Keratinocyte (primary cell): ENCODE measurements at regions not wholly inside any gene's neighbourhood (a gene's known extent, or its start where the extent isn't known, plus 50 kb on each side); places are given as distances from the start of the nearest gene placed in this dataset.

Experiments used
- DNase-seq: peaks from one replicate; pipeline ENCODE4 v3.0.0-alpha.2; 2011; ENCODE audit warnings: low read depth, missing footprints, low spot score
- FAIRE-seq: peaks from 2 replicates; lab custom pipeline; 2011; peaks lifted over from hg19 to GRCh38; lab: Jason Lieb, UNC
- H2AFZ ChIP-seq: 2 replicates; pipeline ENCODE4 v1.6.0; 2012; ENCODE audit warnings: low read length, control low read depth, inconsistent platforms; ENCODE audit not compliant: control insufficient read depth
- H3K27ac ChIP-seq: 2 replicates; pipeline ENCODE4 v1.5.1; 2011; ENCODE audit warnings: low read length; ENCODE audit not compliant: control insufficient read depth, insufficient read depth
- H3K27me3 ChIP-seq: 3 replicates; pipeline ENCODE4 v1.6.0; 2011; ENCODE audit warnings: low read length; ENCODE audit not compliant: control insufficient read depth, insufficient read depth; ENCODE audit errors: extremely low read depth
- H3K36me3 ChIP-seq, 2 experiments: 2 replicates in 1 of 2; 3 replicates in 1 of 2; pipeline ENCODE4 v1.5.1; 2011; ENCODE audit warnings: low read length in 2 of 2, mild to moderate bottlenecking in 1 of 2; ENCODE audit not compliant: control insufficient read depth in 2 of 2, insufficient read depth in 2 of 2; ENCODE audit errors: extremely low read depth in 1 of 2
- H3K4me1 ChIP-seq: 3 replicates; pipeline ENCODE4 v1.5.1; 2011; ENCODE audit warnings: low read length; ENCODE audit not compliant: control insufficient read depth, insufficient read depth; ENCODE audit errors: extremely low read depth
- H3K4me2 ChIP-seq: 3 replicates; pipeline ENCODE4 v1.6.0; 2011; ENCODE audit warnings: low read depth, low read length; ENCODE audit not compliant: control insufficient read depth, insufficient read depth; ENCODE audit errors: extremely low read depth
- H3K4me3 ChIP-seq, 3 experiments: fragments of 200-600 bp in 1 of 3; sonication (generic) in 1 of 3; 2 replicates in 2 of 3; 3 replicates in 1 of 3; pipeline ENCODE4 v1.5.1; 2011 to 2016; ENCODE audit warnings: low read length in 3 of 3, mild to moderate bottlenecking in 3 of 3, control low read depth in 2 of 3, inconsistent platforms in 1 of 3, low read depth in 1 of 3, mixed read lengths in 1 of 3, mixed run types in 1 of 3, moderate library complexity in 1 of 3; ENCODE audit not compliant: control insufficient read depth in 2 of 3, insufficient read depth in 2 of 3; ENCODE audit errors: extremely low read depth in 1 of 3
- H3K79me2 ChIP-seq: 2 replicates; pipeline ENCODE4 v1.6.0; 2012; ENCODE audit warnings: low read length; ENCODE audit not compliant: control insufficient read depth, insufficient read depth
- H3K9ac ChIP-seq: 3 replicates; pipeline ENCODE4 v1.6.0; 2011; ENCODE audit warnings: low read length; ENCODE audit not compliant: control insufficient read depth, insufficient read depth; ENCODE audit errors: extremely low read depth
- H3K9me1 ChIP-seq: 3 replicates; pipeline ENCODE4 v1.6.0; 2011; ENCODE audit warnings: low read length; ENCODE audit not compliant: control insufficient read depth, insufficient read depth; ENCODE audit errors: extremely low read depth
- H3K9me3 ChIP-seq: 2 replicates; pipeline ENCODE4 v1.5.1; 2012; ENCODE audit warnings: low read depth, low read length; ENCODE audit not compliant: control insufficient read depth
- H4K20me1 ChIP-seq: 3 replicates; pipeline ENCODE4 v1.6.0; 2011; ENCODE audit warnings: low read length; ENCODE audit not compliant: control insufficient read depth, insufficient read depth; ENCODE audit errors: extremely low read depth
- CTCF ChIP-seq, 3 experiments: IDR thresholded peaks in 1 of 3; conservative IDR thresholded peaks in 1 of 3; optimal IDR thresholded peaks in 1 of 3; 2 replicates in 2 of 3; 3 replicates in 1 of 3; pipeline versions ENCODE3 to v1.5.1; 2011; ENCODE audit warnings: low read length in 3 of 3, mild to moderate bottlenecking in 3 of 3, moderate library complexity in 2 of 3, control low read depth in 1 of 3, inconsistent platforms in 1 of 3; ENCODE audit not compliant: insufficient read depth in 2 of 3; ENCODE audit errors: extremely low read depth in 1 of 3
- EZH2 ChIP-seq: IDR thresholded peaks from one replicate; pipeline ENCODE4 v1.6.1; 2012; ENCODE audit warnings: inconsistent platforms, mild to moderate bottlenecking, low read length, moderate library complexity
- dilution Hi-C: fragments of 300-500 bp; cut with MboI; formaldehyde crosslinking; loops from one replicate; pipeline ENCODE4 v1.7.0; 2020; ENCODE audit warnings: low sequenced_read_pairs; ENCODE audit not compliant: extremely low pct_ligation_motif_present

- Histone ChIP-seq H3K27ac (no peak overlapping the region), H2AFZ (no peak overlapping the region), H3K79me2 (no peaks in the 10 kb centered on the region), H3K4me3 (no peak overlapping the region), H3K9me1 (no peaks in the 10 kb centered on the region), H3K4me1 (no peaks in the 10 kb centered on the region), H3K36me3 (no peaks in the 10 kb centered on the region), H3K4me2 (no peak overlapping the region), H3K9me3 (no peaks in the 10 kb centered on the region), H3K27me3 (peaks cover 6% of the 10 kb centered on the region), H4K20me1 (no peaks in the 10 kb centered on the region), H3K9ac (no peak overlapping the region)
- DNase-seq (no peak), FAIRE-seq (no peak)
- dilution Hi-C loops, result no loop called here
- TF ChIP-seq EZH2, result no peak
- TF ChIP-seq CTCF (optimal IDR thresholded peaks at IDR 0.05 in 1 of 3, IDR thresholded peaks at IDR 0.05 in 1 of 3, conservative IDR thresholded peaks at IDR 0.05 in 1 of 3; ENCODE audit: extremely low read depth in 1 of 3, insufficient read depth in 2 of 3, low read length in 3 of 3), result no peak
Measured at GRCh38 chr5:60519372-60519771, 180.6 kb downstream of the DEPDC1B start.

GRCh38 chr5:60517850-60518249 lies 182.1 kb downstream of the DEPDC1B start:
- H3K27ac ChIP-seq, result no peak overlapping the region
- no peak for FAIRE-seq
- H3K9ac ChIP-seq, result no peak overlapping the region

More at GRCh38 chr5:60517850-60518249, 182.1 kb downstream of the DEPDC1B start:
- H3K36me3 ChIP-seq, result no peaks in the 10 kb centered on the region
- no peaks in the 10 kb centered on the region for H4K20me1 ChIP-seq
- TF ChIP-seq EZH2 (no peak), CTCF (optimal IDR thresholded peaks at IDR 0.05 in 1 of 3, IDR thresholded peaks at IDR 0.05 in 1 of 3, conservative IDR thresholded peaks at IDR 0.05 in 1 of 3; ENCODE audit: extremely low read depth in 1 of 3, insufficient read depth in 2 of 3, low read length in 3 of 3) (no peak)
- H3K4me1 ChIP-seq, result no peaks in the 10 kb centered on the region
- dilution Hi-C loops, result no loop called here
- H2AFZ ChIP-seq, result no peak overlapping the region
- H3K9me1 ChIP-seq, result no peaks in the 10 kb centered on the region
- H3K4me3 ChIP-seq, result no peak overlapping the region
- H3K9me3 ChIP-seq, result no peaks in the 10 kb centered on the region
- H3K27me3 ChIP-seq, result peaks cover 6% of the 10 kb centered on the region
- no peak for DNase-seq
- no peaks in the 10 kb centered on the region for H3K79me2 ChIP-seq
- H3K4me2 ChIP-seq, result no peak overlapping the region
